NCI-H460 (cell line): ENCODE measurements at regions not wholly inside any gene's neighbourhood (a gene's known extent, or its start where the extent isn't known, plus 50 kb on each side); places are given as distances from the start of the nearest gene placed in this dataset.
"Not testable (repeated sequence)": the region's sequence is repeated elsewhere in the genome, so short reads cannot be mapped to it uniquely, and the experiment has no call there.

ENCODE experiments used
- DNase-seq: peaks from one replicate; pipeline ENCODE4 v3.0.0-alpha.2; 2016; ENCODE audit warnings: low read depth; ENCODE audit errors: extremely low read depth

- DNase-seq, result no peak
Observed at GRCh38 chr9:1890201-1890600, 124.9 kb upstream of the SMARCA2 start.

DNA sequence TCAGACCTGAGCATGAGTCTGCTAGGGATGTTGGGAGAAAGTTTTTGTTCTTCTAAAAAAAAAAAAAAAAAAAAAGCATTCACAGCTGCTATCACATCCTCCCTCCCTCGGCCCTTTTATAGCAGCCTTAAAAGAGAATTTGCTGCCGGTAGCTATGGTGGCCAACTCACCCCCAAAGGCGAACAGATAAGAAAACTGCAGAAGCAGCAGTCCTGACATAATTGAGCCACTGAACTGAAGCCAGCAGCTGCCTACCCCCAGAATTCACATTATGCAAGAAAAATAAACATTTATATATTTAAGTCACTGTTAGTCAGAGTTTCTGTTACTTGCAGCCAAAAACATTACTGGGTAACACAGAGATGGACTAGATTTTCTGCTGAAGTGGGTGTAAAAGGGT lies 124.3 kb upstream of the SMARCA2 start:
- DNase-seq, result no peak

- DNase-seq, result not testable (repeated sequence)
Observed at GRCh38 chr9:1903080-1903704, 112.0 kb upstream of the SMARCA2 start.

GRCh38 chr9:1907465-1907864 lies 107.7 kb upstream of the SMARCA2 start:
- DNase-seq, result no peak

DNA sequence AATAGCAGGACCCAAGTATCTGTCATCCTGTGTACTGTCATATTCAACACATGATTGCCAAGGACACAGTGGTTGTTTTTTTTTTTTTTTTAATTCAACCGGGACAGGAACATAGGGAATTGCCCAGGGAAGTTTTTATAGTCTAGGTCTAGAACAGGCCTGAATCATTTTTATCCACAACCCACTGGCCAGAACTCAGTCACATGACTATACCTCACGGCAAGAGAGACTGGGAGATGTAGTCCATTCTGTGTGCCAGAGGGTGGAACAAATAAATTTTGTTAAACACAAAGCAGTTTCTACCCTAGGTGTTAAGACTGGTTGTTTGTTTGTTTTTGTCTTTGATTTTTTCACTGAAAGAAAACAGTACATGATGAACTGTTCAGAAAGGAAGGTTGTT lies 105.8 kb upstream of the SMARCA2 start:
- no peak for DNase-seq

GRCh38 chr9:1910269-1910811 lies 104.8 kb upstream of the SMARCA2 start:
- no peak for DNase-seq

DNA sequence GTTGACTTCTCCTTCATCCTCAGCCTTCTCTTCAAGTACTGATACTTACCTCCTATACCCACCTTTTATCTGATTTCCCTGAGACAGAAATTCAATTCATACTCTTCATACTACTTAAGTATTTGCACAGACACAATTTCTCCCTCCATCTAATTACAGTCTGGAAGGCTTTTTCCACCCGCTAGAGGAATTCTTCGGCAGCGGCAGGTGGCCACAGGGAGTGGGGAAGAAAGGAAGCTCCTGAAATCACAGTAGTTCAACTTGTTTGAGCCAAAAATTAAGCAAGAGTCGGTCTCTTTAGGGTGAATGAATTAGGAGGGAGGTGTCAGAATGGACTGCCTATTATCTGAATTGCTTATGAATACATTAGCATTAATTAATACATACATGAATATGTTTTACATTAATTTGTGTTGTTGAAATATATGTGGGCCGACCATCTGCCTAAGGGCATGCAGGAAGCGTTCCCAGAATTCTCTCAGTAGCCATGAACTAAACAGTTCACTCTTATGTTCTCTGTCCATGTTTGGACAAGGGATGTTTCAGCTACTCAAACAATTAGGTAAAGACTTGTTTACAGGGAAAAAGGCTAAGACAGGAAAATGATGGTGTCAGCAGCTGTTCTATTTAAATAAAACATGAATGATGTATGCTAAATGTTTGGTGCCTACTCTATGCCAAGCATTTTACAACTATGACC lies 101.4 kb upstream of the SMARCA2 start:
- no peak for DNase-seq

DNA sequence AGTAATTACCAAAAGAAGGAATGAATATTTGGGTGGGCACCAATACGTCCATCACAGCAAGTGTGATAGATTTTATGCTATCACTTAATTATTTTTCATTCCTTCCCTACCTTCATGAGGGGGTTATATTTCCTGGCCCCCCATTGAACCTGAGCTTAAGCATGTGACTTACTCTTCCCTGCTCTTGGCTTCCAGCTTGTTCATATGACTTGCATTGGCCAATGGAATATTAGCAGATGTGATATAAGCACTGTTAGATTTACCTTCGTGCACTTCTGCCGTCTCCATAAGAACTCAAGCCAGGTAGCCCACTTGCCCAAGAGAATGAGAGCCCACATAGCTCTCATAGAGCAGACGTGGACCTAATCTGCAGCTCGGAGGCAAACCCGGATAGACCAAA lies 99.1 kb upstream of the SMARCA2 start:
- no peak for DNase-seq

DNA sequence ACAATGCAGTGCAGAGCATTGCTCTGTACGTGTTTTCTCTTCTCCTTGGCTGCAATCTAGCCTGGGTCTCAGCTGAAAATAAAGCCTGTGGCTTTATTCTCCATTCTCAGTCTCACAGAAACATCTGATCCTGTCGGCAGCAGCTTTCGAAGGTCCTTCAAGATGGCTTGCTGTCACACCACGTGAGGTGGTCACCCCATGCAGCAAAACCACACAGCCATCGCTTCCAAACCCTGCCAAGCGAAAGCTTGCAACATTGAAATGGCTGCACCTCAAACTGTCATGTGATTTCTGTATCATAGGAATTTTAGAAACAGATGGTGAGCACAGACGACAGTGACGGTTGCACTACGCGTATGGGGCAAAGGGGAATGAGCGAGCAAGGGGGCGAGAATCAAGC lies 98.5 kb upstream of the SMARCA2 start:
- no peak for DNase-seq

- no peak for DNase-seq
Observed at GRCh38 chr9:1917396-1917935, 97.7 kb upstream of the SMARCA2 start.

GRCh38 chr9:1918108-1918507 lies 97.0 kb upstream of the SMARCA2 start:
- DNase-seq, result no peak

DNA sequence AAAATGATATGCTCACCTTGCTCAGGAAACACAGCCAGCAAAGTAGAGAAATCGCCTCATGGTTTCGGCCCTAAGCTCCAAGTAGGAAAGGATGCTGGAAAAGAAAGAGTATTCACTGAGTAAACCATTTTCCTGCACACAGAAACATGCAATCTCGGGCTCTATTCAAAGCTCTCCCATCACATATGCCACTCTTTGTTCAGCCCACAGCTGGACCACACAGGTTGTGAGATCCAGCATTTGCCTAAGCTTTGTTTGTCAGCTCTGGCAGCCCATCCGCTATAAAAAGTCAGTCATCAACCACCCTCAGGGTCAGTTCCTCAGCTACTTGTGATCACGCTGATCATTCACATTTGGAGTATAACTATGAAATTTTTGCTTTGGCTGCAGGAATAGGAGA lies 96.5 kb upstream of the SMARCA2 start:
- no peak for DNase-seq

DNA sequence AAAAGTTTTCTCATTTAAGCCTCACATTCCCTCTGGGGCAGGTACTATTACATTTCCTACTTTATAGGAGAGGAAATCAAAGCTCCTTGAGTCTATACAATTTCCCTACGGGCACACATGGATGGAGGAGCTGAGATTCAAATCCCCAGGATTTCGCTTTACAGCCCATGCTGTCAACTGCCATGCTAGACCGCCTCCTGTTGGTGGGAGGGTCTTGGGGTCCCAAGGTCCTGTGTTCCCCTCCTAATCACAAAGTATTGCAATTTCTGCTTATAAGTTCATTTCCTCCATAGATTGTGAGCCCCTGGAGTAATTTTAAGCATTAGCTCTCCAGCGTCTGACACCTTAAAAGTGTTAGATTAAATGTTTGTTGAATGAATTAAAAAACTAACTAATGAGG lies 95.9 kb upstream of the SMARCA2 start:
- DNase-seq, result no peak

DNA sequence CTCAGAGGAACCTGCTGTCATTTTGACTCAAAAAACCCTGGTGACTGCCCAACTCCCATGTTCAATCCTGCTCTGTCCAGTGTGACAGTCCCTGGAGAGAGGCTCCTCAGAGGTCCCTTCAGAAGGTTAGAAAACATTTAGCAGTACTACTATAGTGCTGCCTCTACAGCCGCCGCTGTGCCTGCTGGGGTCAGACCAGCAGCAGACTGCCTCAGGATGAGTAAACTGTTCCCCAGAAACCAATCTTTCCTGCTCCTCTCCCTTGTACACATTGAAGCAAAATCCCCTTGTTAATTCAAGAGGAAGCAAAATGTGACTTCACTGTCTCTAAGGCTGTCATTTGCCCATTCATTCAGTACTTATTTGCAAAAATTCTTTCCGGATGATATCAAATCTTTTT lies 94.8 kb upstream of the SMARCA2 start:
- no peak for DNase-seq

- no peak for DNase-seq
Observed at GRCh38 chr9:1922026-1922425, 93.1 kb upstream of the SMARCA2 start.

- no peak for DNase-seq
Observed at GRCh38 chr9:1927546-1927945, 87.6 kb upstream of the SMARCA2 start.

GRCh38 chr9:1929134-1929533 lies 86.0 kb upstream of the SMARCA2 start:
- no peak for DNase-seq

DNA sequence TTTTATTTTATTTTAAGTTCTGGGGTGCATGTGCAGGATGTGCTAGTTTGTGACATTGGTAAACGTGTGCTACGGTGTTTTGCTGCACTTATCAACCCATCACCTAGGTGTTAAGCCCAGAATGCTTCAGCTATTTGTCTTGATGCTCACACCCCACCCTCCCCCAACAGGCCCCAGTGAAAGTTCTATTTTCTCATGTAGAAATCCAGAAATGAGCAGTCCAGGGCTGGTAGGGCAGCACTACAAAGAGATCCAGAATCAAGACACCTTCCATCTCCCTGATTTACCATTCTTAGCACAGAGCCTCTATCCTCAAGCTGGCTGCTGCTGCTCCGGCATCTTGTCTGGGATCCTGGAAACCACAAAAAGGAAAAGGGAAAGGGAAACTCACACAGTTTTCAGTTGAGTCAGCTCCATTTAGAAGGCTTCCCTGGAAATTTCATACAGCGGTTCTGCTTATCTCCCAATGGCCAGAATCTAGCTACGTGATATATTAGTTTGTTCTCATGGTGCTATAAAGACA lies 85.4 kb upstream of the SMARCA2 start:
- DNase-seq, result no peak

- DNase-seq, result not testable (repeated sequence)
Observed at GRCh38 chr9:1930245-1930736, 84.9 kb upstream of the SMARCA2 start.

- no peak for DNase-seq
Observed at GRCh38 chr9:1938135-1938534, 77.0 kb upstream of the SMARCA2 start.

DNA sequence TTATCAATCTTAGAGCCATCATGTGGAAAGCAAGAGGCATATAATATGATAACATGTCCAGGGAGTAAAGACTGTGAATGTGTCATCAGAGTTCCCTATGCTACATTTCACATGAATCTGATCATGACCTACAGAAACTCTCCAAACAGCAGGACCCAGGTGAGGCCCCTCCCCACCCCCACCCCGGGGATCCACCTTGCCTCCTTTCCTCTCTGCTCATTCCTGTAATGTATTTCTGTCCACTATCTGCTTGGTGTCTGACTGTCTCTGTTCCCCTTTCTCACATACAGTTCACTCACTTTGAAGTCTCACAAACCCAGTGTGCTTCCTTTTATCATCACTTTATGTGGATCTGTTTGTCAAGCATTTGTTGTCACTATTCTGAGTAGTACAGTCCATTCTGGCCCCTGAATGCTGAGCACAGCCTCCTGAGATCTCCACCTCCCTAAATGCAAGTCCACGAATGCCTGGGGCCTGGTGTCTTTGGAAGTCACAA lies 76.4 kb upstream of the SMARCA2 start:
- DNase-seq, result no peak

GRCh38 chr9:1939466-1939865 lies 75.7 kb upstream of the SMARCA2 start:
- DNase-seq, result no peak
